Peyer's patch (tissue), 4 donors: ENCODE measurements at regions not wholly inside any gene's neighbourhood (a gene's known extent, or its start where the extent isn't known, plus 50 kb on each side); places are given as distances from the start of the nearest gene placed in this dataset.

ENCODE experiments used
- CTCF ChIP-seq, 6 experiments: fragments of 450-650 bp in 4 of 6; fragments of 200-600 bp in 2 of 6; sonication (generic) in 1 of 6; IDR thresholded peaks; one replicate each; pipeline ENCODE4 v1.5.1; 2017 to 2019; ENCODE audit warnings: antibody characterized with exemption in 6 of 6, mild to moderate bottlenecking in 3 of 6, moderate library complexity in 1 of 6
- POLR2A ChIP-seq, 2 donors: fragments of 450-650 bp; IDR thresholded peaks; one replicate each; pipeline ENCODE4 v1.5.1; 2017; ENCODE audit warnings: antibody characterized with exemption in 2 of 2, mild to moderate bottlenecking in 2 of 2, moderate library complexity in 2 of 2

GRCh38 chr7:46479680-46480079, 558.6 kb upstream of the IGFBP3 start:
- TF ChIP-seq POLR2A (IDR thresholded peaks at IDR 0.05): no peak
- no peak for TF ChIP-seq CTCF (IDR thresholded peaks at IDR 0.05)
